IMR-90 (cell line): ENCODE measurements at regions not wholly inside any gene's neighbourhood (a gene's known extent, or its start where the extent isn't known, plus 50 kb on each side); places are given as distances from the start of the nearest gene placed in this dataset.

Source experiments
- ATAC-seq: fragments of 200-7000 bp; cut with Tn5 transposase; 2 replicates; pipeline ENCODE4 v1.9.1; 2020; ENCODE audit warnings: low read depth, mild to moderate bottlenecking, moderate library complexity
- BruUV-seq: library from RNA; stranded (reverse); fragments of 400-500 nt; replicated peaks from 2 replicates; lab custom pipeline; 2021; lab: Mats Ljungman, UMichigan
- CTCF ChIA-PET: fragments of 300-600 bp; formaldehyde crosslinking; extraction: SDS; loops from one replicate; lab custom pipeline; 2021; ENCODE audit warnings: antibody characterized with exemption; lab: Yijun Ruan, JAX
- POLR2A ChIA-PET: fragments of 300-600 bp; sonication (Branson Sonifier 250); formaldehyde crosslinking; loops from one replicate; lab custom pipeline; 2022; ENCODE audit warnings: antibody characterized with exemption; ENCODE audit not compliant: unreplicated experiment; lab: Charles Lee
- DNase-seq: peaks from one replicate; pipeline ENCODE4 v3.0.0; 2013
- H2AFZ ChIP-seq: replicated peaks from 2 replicates; pipeline ENCODE3; 2013; ENCODE audit warnings: low read length, mild to moderate bottlenecking; ENCODE audit not compliant: poor library complexity
- H2AK5ac ChIP-seq: 2 replicates; pipeline ENCODE4 v1.6.1; 2013; ENCODE audit warnings: low read depth, low read length, inconsistent platforms
- H2AK9ac ChIP-seq: replicated peaks from 2 replicates; pipeline ENCODE3; 2013; ENCODE audit warnings: mild to moderate bottlenecking, low read depth, low read length, moderate library complexity; ENCODE audit not compliant: poor library complexity
- H2BK120ac ChIP-seq: 2 replicates; pipeline ENCODE4 v1.6.1; 2013; ENCODE audit warnings: low read depth, low read length, inconsistent platforms
- H2BK15ac ChIP-seq: 3 replicates; pipeline ENCODE4 v1.6.1; 2013; ENCODE audit warnings: low read depth, low read length, inconsistent platforms
- H2BK20ac ChIP-seq: 2 replicates; pipeline ENCODE4 v1.6.1; 2013; ENCODE audit warnings: low read depth, mild to moderate bottlenecking, inconsistent platforms, low read length, moderate library complexity
- H2BK5ac ChIP-seq: 2 replicates; pipeline ENCODE4 v1.6.1; 2013; ENCODE audit warnings: mild to moderate bottlenecking, low read depth, low read length, inconsistent platforms; ENCODE audit not compliant: poor library complexity, severe bottlenecking
- H3K14ac ChIP-seq: replicated peaks from 2 replicates; pipeline ENCODE4 v1.6.1; 2013; ENCODE audit warnings: low read depth, low read length, inconsistent platforms
- H3K18ac ChIP-seq: 2 replicates; pipeline ENCODE4 v1.6.1; 2013; ENCODE audit warnings: low read depth, low read length, control low read depth
- H3K23ac ChIP-seq: 2 replicates; pipeline ENCODE4 v1.6.1; 2013; ENCODE audit warnings: low read depth, low read length, inconsistent platforms
- H3K27ac ChIP-seq: 2 replicates; pipeline ENCODE4 v1.5.1; 2013; ENCODE audit warnings: mild to moderate bottlenecking, control low read depth, low read length; ENCODE audit not compliant: insufficient read depth
- H3K27me3 ChIP-seq: 2 replicates; pipeline ENCODE4 v1.6.1; 2013; ENCODE audit warnings: low read length; ENCODE audit not compliant: control insufficient read depth, insufficient read depth
- H3K36me3 ChIP-seq: 2 replicates; pipeline ENCODE4 v1.6.1; 2013; ENCODE audit warnings: low read length, mixed read lengths; ENCODE audit not compliant: control insufficient read depth, insufficient read depth
- H3K4ac ChIP-seq: 2 replicates; pipeline ENCODE4 v1.6.1; 2013; ENCODE audit warnings: low read depth, low read length, inconsistent platforms
- H3K4me1 ChIP-seq: 2 replicates; pipeline ENCODE4 v1.6.1; 2013; ENCODE audit warnings: low read length, mixed read lengths; ENCODE audit not compliant: control insufficient read depth, insufficient read depth
- H3K4me2 ChIP-seq: 2 replicates; pipeline ENCODE4 v1.6.1; 2013; ENCODE audit warnings: low read depth, mild to moderate bottlenecking, control low read depth, low read length, moderate library complexity
- H3K4me3 ChIP-seq: 2 replicates; pipeline ENCODE4 v1.5.1; 2013; ENCODE audit warnings: low read depth, mild to moderate bottlenecking, control low read depth, low read length, moderate library complexity; ENCODE audit not compliant: insufficient read depth
- H3K56ac ChIP-seq: 2 replicates; pipeline ENCODE4 v1.6.1; 2013; ENCODE audit warnings: low read length, inconsistent platforms; ENCODE audit not compliant: insufficient read depth; ENCODE audit errors: extremely low read depth
- H3K79me1 ChIP-seq, 2 experiments: 2 replicates each; pipeline ENCODE4 v1.6.1; 2013; ENCODE audit warnings: low read length in 2 of 2, inconsistent platforms in 1 of 2, low read depth in 1 of 2
- H3K9ac ChIP-seq: 2 replicates; pipeline ENCODE4 v1.6.1; 2013; ENCODE audit warnings: low read depth, low read length, control low read depth
- H3K9me1 ChIP-seq: 2 replicates; pipeline ENCODE4 v1.6.1; 2013; ENCODE audit warnings: low read length, inconsistent platforms; ENCODE audit not compliant: insufficient read depth
- H3K9me3 ChIP-seq: 2 replicates; pipeline ENCODE4 v1.6.1; 2013; ENCODE audit warnings: low read length; ENCODE audit not compliant: control insufficient read depth, insufficient read depth
- H4K20me1 ChIP-seq: 2 replicates; pipeline ENCODE4 v1.6.1; 2013; ENCODE audit warnings: low read length, inconsistent platforms; ENCODE audit not compliant: insufficient read depth
- H4K5ac ChIP-seq: 2 replicates; pipeline ENCODE4 v1.6.1; 2013; ENCODE audit warnings: mild to moderate bottlenecking, low read depth, low read length, control low read depth
- H4K8ac ChIP-seq, 2 experiments: 2 replicates each; pipeline ENCODE4 v1.6.1; 2013; ENCODE audit warnings: low read depth in 2 of 2, low read length in 2 of 2, control low read depth in 1 of 2, inconsistent platforms in 1 of 2
- H4K91ac ChIP-seq: 2 replicates; pipeline ENCODE4 v1.6.1; 2013; ENCODE audit warnings: low read depth, low read length, inconsistent platforms; ENCODE audit not compliant: insufficient read depth
- BHLHE40 ChIP-seq: fragments of 150-350 bp; IDR thresholded peaks from 2 replicates; pipeline ENCODE4 v1.6.1; 2016; ENCODE audit warnings: mild to moderate bottlenecking, low read depth, low read length
- CEBPB ChIP-seq: IDR thresholded peaks from 2 replicates; pipeline ENCODE4 v1.6.1; 2012; ENCODE audit warnings: low read depth, low read length, improper control_type of control experiment
- CHD1 ChIP-seq: IDR thresholded peaks from 2 replicates; pipeline ENCODE4 v1.6.1; 2012; ENCODE audit warnings: low read depth, low read length, improper control_type of control experiment
- FOS ChIP-seq: fragments of 150-350 bp; IDR thresholded peaks from 2 replicates; pipeline ENCODE4 v1.6.1; 2016; ENCODE audit warnings: low read depth, low read length
- MAFK ChIP-seq: IDR thresholded peaks from 2 replicates; pipeline ENCODE4 v1.6.1; 2012; ENCODE audit warnings: low read depth, low read length, improper control_type of control experiment
- MAZ ChIP-seq: IDR thresholded peaks from 2 replicates; pipeline ENCODE4 v1.6.1; 2012; ENCODE audit warnings: low read depth, mild to moderate bottlenecking, low read length, improper control_type of control experiment, moderate library complexity, borderline replicate concordance
- MXI1 ChIP-seq: IDR thresholded peaks from 2 replicates; pipeline ENCODE4 v1.6.1; 2012; ENCODE audit warnings: low read depth, mild to moderate bottlenecking, low read length, moderate library complexity, borderline replicate concordance
- NFE2L2 ChIP-seq: fragments of 150-350 bp; IDR thresholded peaks from 2 replicates; pipeline ENCODE4 v1.6.1; 2016; ENCODE audit warnings: low read depth, mild to moderate bottlenecking, low read length
- POLR2A ChIP-seq: IDR thresholded peaks from 2 replicates; pipeline ENCODE4 v1.6.1; 2012; ENCODE audit warnings: mild to moderate bottlenecking, low read depth, low read length
- RAD21 ChIP-seq: IDR thresholded peaks from 2 replicates; pipeline ENCODE4 v1.6.1; 2012; ENCODE audit warnings: low read length, improper control_type of control experiment
- RFX5 ChIP-seq: IDR thresholded peaks from 2 replicates; pipeline ENCODE4 v1.8.0; 2012; ENCODE audit warnings: low read depth, mild to moderate bottlenecking, low read length, moderate library complexity
- SMC3 ChIP-seq: fragments of 150-350 bp; IDR thresholded peaks from 2 replicates; pipeline ENCODE4 v1.6.1; 2016; ENCODE audit warnings: low read depth, mild to moderate bottlenecking, antibody characterized with exemption, low read length, moderate library complexity
- WGBS, 2 experiments: methylation state at CpG; one replicate each; pipeline versions ENCODE4 v1.1.5 to v1.1.7; 2013; ENCODE audit warnings: missing lambda C conversion rate in 2 of 2; ENCODE audit not compliant: insufficient read length in 1 of 2; ENCODE audit errors: extremely low coverage in 2 of 2; 5-methylcytosine and 5-hydroxymethylcytosine counted together
- dilution Hi-C: fragments of 300-500 bp; cut with HindIII; formaldehyde crosslinking; loops from one replicate; pipeline ENCODE4 v1.14.3; 2018; ENCODE audit warnings: low sequenced_read_pairs; ENCODE audit not compliant: unreplicated experiment
- in situ Hi-C: fragments of 300-500 bp; cut with MboI; formaldehyde crosslinking; loops from 3 replicates; pipeline ENCODE4 v1.14.3; 2019; ENCODE audit warnings: low sequenced_read_pairs, inconsistent platforms, mixed read lengths
- intact Hi-C: fragments of 100-400 bp; cut with micrococcal nuclease; formaldehyde crosslinking; loops from 2 replicates; pipeline ENCODE4 v1.10.0; 2022
- TF ChIP-seq, protein P1 (sequence below): fragments of 150-350 bp; IDR thresholded peaks from 2 replicates; pipeline ENCODE4 v1.6.1; 2016; ENCODE audit warnings: low read depth, mild to moderate bottlenecking, low read length, moderate library complexity, borderline replicate concordance
- TF ChIP-seq, protein P2 (sequence below): conservative IDR thresholded peaks from 2 replicates; pipeline ENCODE4 v1.5.1; 2012; ENCODE audit warnings: mild to moderate bottlenecking, low read depth, low read length, improper control_type of control experiment

DNA sequence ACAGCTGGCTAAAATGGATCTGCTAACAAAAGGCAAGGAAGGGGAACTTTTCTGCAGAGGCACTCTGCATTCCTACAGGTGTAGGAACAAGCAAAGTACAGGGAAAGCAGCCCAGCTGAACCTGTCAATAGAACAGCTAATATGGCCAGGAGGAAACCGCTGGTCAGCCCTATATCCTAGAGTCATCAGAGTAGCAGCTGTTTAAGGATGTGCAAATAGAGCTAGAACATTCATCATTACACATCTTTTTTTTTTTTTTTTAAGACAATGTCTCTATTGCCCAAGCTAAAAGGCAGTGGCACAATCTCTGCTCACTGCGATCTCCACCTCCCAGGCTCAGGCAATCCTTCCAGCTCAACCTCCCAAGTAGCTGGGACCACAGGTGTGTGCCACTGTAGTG lies 163.0 kb downstream of the BTC start:
- Histone ChIP-seq H4K20me1 (no peaks in the 10 kb centered on the region), H3K36me3 (no peaks in the 10 kb centered on the region), H4K91ac (no peak overlapping the region; the same call in 1 of the 2 replicates), H3K9me3 (peaks cover 2% of the 10 kb centered on the region; the same call in 1 of the 2 replicates), H4K8ac (peak overlapping the region in 1 of 2 experiments; percentile 29; a peak in 1 of 4 replicates), H3K4ac (no peak overlapping the region), H3K23ac (no peak overlapping the region), H3K18ac (no peak overlapping the region), H3K56ac (no peak overlapping the region), H3K4me1 (0 out of 2 replicates have a peak, but pooled peaks cover 2% of the 10 kb centered on the region), H2AK5ac (peak overlapping the region; percentile 15; the same call in 1 of the 2 replicates), H2BK20ac (no peak overlapping the region), H3K4me2 (no peak overlapping the region), H2AFZ (no peak overlapping the region), H2AK9ac (no peak overlapping the region), H3K79me1 (no peaks in the 10 kb centered on the region), H3K4me3 (no peak overlapping the region), H3K9ac (no peak overlapping the region), H3K27me3 (peaks cover 12% of the 10 kb centered on the region), H2BK15ac (peak overlapping the region; percentile 87; the same call in 1 of the 3 replicates), H4K5ac (no peak overlapping the region), H3K14ac (no peak overlapping the region), H2BK120ac (peak overlapping the region; percentile 28), H2BK5ac (no peak overlapping the region), H3K9me1 (no peaks in the 10 kb centered on the region), H3K27ac (no peak overlapping the region)
- dilution Hi-C loops (no loop called here), intact Hi-C loops (no loop called here), in situ Hi-C loops (loop anchor here (25.0 kb wide), 1 partner anchor 919 kb away; no protein-coding TSS in a partner anchor)
- WGBS, 2 experiments: no CpG with 5 or more reads among the region's 2 CpGs
- CTCF ChIA-PET: interaction anchor here (0.6 kb wide), 1 partner anchor 11 kb away, joined by 4 read pairs; no protein-coding TSS in a partner anchor
- no peak for TF ChIP-seq RAD21
- no peak for TF ChIP-seq SMC3
- no peak for TF ChIP-seq MAFK
- TF ChIP-seq FOS: no peak
- TF ChIP-seq, protein P1, sequence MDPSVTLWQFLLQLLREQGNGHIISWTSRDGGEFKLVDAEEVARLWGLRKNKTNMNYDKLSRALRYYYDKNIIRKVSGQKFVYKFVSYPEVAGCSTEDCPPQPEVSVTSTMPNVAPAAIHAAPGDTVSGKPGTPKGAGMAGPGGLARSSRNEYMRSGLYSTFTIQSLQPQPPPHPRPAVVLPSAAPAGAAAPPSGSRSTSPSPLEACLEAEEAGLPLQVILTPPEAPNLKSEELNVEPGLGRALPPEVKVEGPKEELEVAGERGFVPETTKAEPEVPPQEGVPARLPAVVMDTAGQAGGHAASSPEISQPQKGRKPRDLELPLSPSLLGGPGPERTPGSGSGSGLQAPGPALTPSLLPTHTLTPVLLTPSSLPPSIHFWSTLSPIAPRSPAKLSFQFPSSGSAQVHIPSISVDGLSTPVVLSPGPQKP: no peak
- no peak for TF ChIP-seq CEBPB
- TF ChIP-seq NFE2L2: no peak
- TF ChIP-seq CHD1: no peak
- no peak for TF ChIP-seq MXI1
- TF ChIP-seq, protein P2, sequence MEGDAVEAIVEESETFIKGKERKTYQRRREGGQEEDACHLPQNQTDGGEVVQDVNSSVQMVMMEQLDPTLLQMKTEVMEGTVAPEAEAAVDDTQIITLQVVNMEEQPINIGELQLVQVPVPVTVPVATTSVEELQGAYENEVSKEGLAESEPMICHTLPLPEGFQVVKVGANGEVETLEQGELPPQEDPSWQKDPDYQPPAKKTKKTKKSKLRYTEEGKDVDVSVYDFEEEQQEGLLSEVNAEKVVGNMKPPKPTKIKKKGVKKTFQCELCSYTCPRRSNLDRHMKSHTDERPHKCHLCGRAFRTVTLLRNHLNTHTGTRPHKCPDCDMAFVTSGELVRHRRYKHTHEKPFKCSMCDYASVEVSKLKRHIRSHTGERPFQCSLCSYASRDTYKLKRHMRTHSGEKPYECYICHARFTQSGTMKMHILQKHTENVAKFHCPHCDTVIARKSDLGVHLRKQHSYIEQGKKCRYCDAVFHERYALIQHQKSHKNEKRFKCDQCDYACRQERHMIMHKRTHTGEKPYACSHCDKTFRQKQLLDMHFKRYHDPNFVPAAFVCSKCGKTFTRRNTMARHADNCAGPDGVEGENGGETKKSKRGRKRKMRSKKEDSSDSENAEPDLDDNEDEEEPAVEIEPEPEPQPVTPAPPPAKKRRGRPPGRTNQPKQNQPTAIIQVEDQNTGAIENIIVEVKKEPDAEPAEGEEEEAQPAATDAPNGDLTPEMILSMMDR: no peak
- TF ChIP-seq MAZ: no peak
- no peak for TF ChIP-seq RFX5
- TF ChIP-seq POLR2A: no peak
- TF ChIP-seq BHLHE40: no peak
- POLR2A ChIA-PET: interaction anchor here (0.6 kb wide), 1 partner anchor 12 kb away, joined by 3 read pairs; no protein-coding TSS in a partner anchor
- no peak for DNase-seq
- no TSS peak for BruUV-seq
- ATAC-seq: no peak
